Non-pigmented ciliary epithelial cell (primary cell): ENCODE measurements at regions not wholly inside any gene's neighbourhood (a gene's known extent, or its start where the extent isn't known, plus 50 kb on each side); places are given as distances from the start of the nearest gene placed in this dataset.

Source experiments
- DNase-seq: peaks from one replicate; pipeline ENCODE4 v3.0.0-alpha.2; 2010; ENCODE audit warnings: low read depth

GRCh38 chr13:47337781-47338507 is 441.1 kb upstream of the HTR2A start:
- peak; percentile 80 for DNase-seq

- DNase-seq, result peak; percentile 44
These were observed 437.3 kb upstream of the HTR2A start for GRCh38 chr13:47334173-47334572.

- no peak for DNase-seq
These were observed 435.3 kb upstream of the HTR2A start for GRCh38 chr13:47332149-47332548.

GRCh38 chr13:47330031-47330430 is 433.2 kb upstream of the HTR2A start:
- DNase-seq, result no peak

GRCh38 chr13:47327861-47328260 is 431.0 kb upstream of the HTR2A start:
- no peak for DNase-seq

GRCh38 chr13:47326061-47326460 is 429.2 kb upstream of the HTR2A start:
- DNase-seq, result no peak

- no peak for DNase-seq
These were observed 420.5 kb upstream of the HTR2A start for GRCh38 chr13:47317356-47317755.

- DNase-seq, result no peak
These were observed 413.5 kb upstream of the HTR2A start for GRCh38 chr13:47310401-47310800.

- no peak for DNase-seq
These were observed 410.1 kb upstream of the HTR2A start for GRCh38 chr13:47306991-47307390.

GRCh38 chr13:47303626-47304025 is 406.8 kb upstream of the HTR2A start:
- no peak for DNase-seq

GRCh38 chr13:47299304-47299703 is 402.5 kb upstream of the HTR2A start:
- DNase-seq, result no peak

- DNase-seq, result no peak
These were observed 401.7 kb upstream of the HTR2A start for GRCh38 chr13:47298506-47298905.

- DNase-seq, result no peak
These were observed 397.8 kb upstream of the HTR2A start for GRCh38 chr13:47294691-47295090.

GRCh38 chr13:47291107-47291656 is 394.3 kb upstream of the HTR2A start:
- DNase-seq, result no peak

GRCh38 chr13:47289567-47289966 is 392.7 kb upstream of the HTR2A start:
- no peak for DNase-seq

GRCh38 chr13:47288546-47288945 is 391.7 kb upstream of the HTR2A start:
- DNase-seq, result peak; percentile 30

GRCh38 chr13:47287291-47287751 is 390.5 kb upstream of the HTR2A start:
- peak; percentile 50 for DNase-seq

- DNase-seq, result no peak
These were observed 385.1 kb upstream of the HTR2A start for GRCh38 chr13:47281991-47282390.

GRCh38 chr13:47279920-47280319 is 383.1 kb upstream of the HTR2A start:
- DNase-seq, result no peak

- no peak for DNase-seq
These were observed 380.9 kb upstream of the HTR2A start for GRCh38 chr13:47277774-47278173.

GRCh38 chr13:47268270-47268669 is 371.4 kb upstream of the HTR2A start:
- no peak for DNase-seq

GRCh38 chr13:47258384-47258783 is 361.5 kb upstream of the HTR2A start:
- no peak for DNase-seq

- DNase-seq, result peak; percentile 49
These were observed 359.8 kb upstream of the HTR2A start for GRCh38 chr13:47256618-47257017.

GRCh38 chr13:47252627-47253026 is 355.8 kb upstream of the HTR2A start:
- DNase-seq, result no peak
